Suprapubic skin (tissue), 4 donors: ENCODE measurements at regions not wholly inside any gene's neighbourhood (a gene's known extent, or its start where the extent isn't known, plus 50 kb on each side); places are given as distances from the start of the nearest gene placed in this dataset.

Experiments used
- DNase-seq, 2 donors: peaks; one replicate each; pipeline ENCODE4 v3.0.0-alpha.2; 2019; ENCODE audit warnings: low spot score in 2 of 2
- H3K27ac ChIP-seq: fragments of 200-600 bp; sonication (generic); one replicate; pipeline ENCODE4 v1.5.1; 2019
- H3K27me3 ChIP-seq: fragments of 200-600 bp; sonication (generic); one replicate; pipeline ENCODE4 v1.5.1; 2019
- H3K36me3 ChIP-seq: fragments of 200-600 bp; sonication (generic); one replicate; pipeline ENCODE4 v1.5.1; 2019
- H3K4me1 ChIP-seq: fragments of 200-600 bp; sonication (generic); one replicate; pipeline ENCODE4 v1.5.1; 2019
- H3K4me3 ChIP-seq: fragments of 200-600 bp; sonication (generic); one replicate; pipeline ENCODE4 v1.5.1; 2019; ENCODE audit warnings: mild to moderate bottlenecking
- H3K9me3 ChIP-seq: fragments of 200-600 bp; sonication (generic); one replicate; pipeline ENCODE4 v1.5.1; 2019
- CTCF ChIP-seq, 2 donors: fragments of 200-600 bp in 1 of 2; fragments of 450-650 bp in 1 of 2; sonication (generic) in 1 of 2; IDR thresholded peaks; one replicate each; pipeline ENCODE4 v1.5.1; 2016 to 2019; ENCODE audit warnings: antibody characterized with exemption in 2 of 2, mild to moderate bottlenecking in 1 of 2, moderate library complexity in 1 of 2
- EP300 ChIP-seq: sonication (generic); formaldehyde crosslinking; IDR thresholded peaks from one replicate; pipeline ENCODE4 v1.6.1; 2017; ENCODE audit warnings: antibody characterized with exemption
- POLR2A ChIP-seq, 2 donors: fragments of 450-650 bp; IDR thresholded peaks; one replicate each; pipeline ENCODE4 v1.6.1; 2017; ENCODE audit warnings: antibody characterized with exemption in 2 of 2, mild to moderate bottlenecking in 2 of 2, moderate library complexity in 2 of 2
- POLR2AphosphoS5 ChIP-seq, 3 donors: sonication (generic); formaldehyde crosslinking; IDR thresholded peaks; one replicate each; pipeline ENCODE4 v1.6.1; 2017; ENCODE audit warnings: antibody characterized with exemption in 3 of 3
- WGBS: methylation state at CpG from one replicate; pipeline ENCODE4 v1.1.5; 2018; 5-methylcytosine and 5-hydroxymethylcytosine counted together

- Histone ChIP-seq H3K27me3 (no peaks in the 10 kb centered on the region), H3K4me1 (peaks cover 5% of the 10 kb centered on the region), H3K27ac (no peak overlapping the region), H3K9me3 (no peaks in the 10 kb centered on the region), H3K4me3 (no peak overlapping the region), H3K36me3 (no peaks in the 10 kb centered on the region)
- WGBS: 90% methylated on average over 2 of the region's 7 CpGs
- TF ChIP-seq CTCF (IDR thresholded peaks at IDR 0.05): no peak
- no peak for TF ChIP-seq POLR2AphosphoS5 (IDR thresholded peaks at IDR 0.05)
- DNase-seq: peak in 1 of 2 donors; percentile 72
These were observed 117.4 kb upstream of the TLE3 start for GRCh38 chr15:70214941-70215635.

- Histone ChIP-seq H3K27me3 (no peaks in the 10 kb centered on the region), H3K4me1 (peaks cover 5% of the 10 kb centered on the region), H3K36me3 (no peaks in the 10 kb centered on the region), H3K9me3 (no peaks in the 10 kb centered on the region), H3K4me3 (no peak overlapping the region), H3K27ac (no peak overlapping the region)
- TF ChIP-seq EP300 (no peak), POLR2A (IDR thresholded peaks at IDR 0.05) (no peak), CTCF (IDR thresholded peaks at IDR 0.05) (no peak)
- WGBS: 86% methylated on average over 5 of the region's 5 CpGs
- no peak for DNase-seq
These were observed 116.6 kb upstream of the TLE3 start for GRCh38 chr15:70214276-70214675.

GRCh38 chr15:70213794-70214193 lies 116.1 kb upstream of the TLE3 start:
- Histone ChIP-seq H3K27ac (no peak overlapping the region), H3K4me3 (no peak overlapping the region), H3K36me3 (no peaks in the 10 kb centered on the region), H3K27me3 (no peaks in the 10 kb centered on the region), H3K9me3 (no peaks in the 10 kb centered on the region), H3K4me1 (peaks cover 5% of the 10 kb centered on the region)
- WGBS: 67% methylated on average over 5 of the region's 7 CpGs
- DNase-seq: peak in 1 of 2 donors; percentile 62
- TF ChIP-seq POLR2A (IDR thresholded peaks at IDR 0.05): no peak

GRCh38 chr15:70212963-70213315 lies 115.2 kb upstream of the TLE3 start:
- WGBS: 77% methylated on average over 10 of the region's 10 CpGs
- Histone ChIP-seq H3K27me3 (no peaks in the 10 kb centered on the region), H3K9me3 (no peaks in the 10 kb centered on the region), H3K4me3 (no peak overlapping the region), H3K36me3 (no peaks in the 10 kb centered on the region), H3K4me1 (peaks cover 5% of the 10 kb centered on the region), H3K27ac (no peak overlapping the region)
- peak in 1 of 2 donors; percentile 53 for DNase-seq
- TF ChIP-seq EP300: no peak
- TF ChIP-seq POLR2A (IDR thresholded peaks at IDR 0.05): no peak
- TF ChIP-seq CTCF (IDR thresholded peaks at IDR 0.05): no peak
- TF ChIP-seq POLR2AphosphoS5 (IDR thresholded peaks at IDR 0.05): no peak

GRCh38 chr15:70212286-70212962 lies 114.7 kb upstream of the TLE3 start:
- H3K9me3 ChIP-seq: no peaks in the 10 kb centered on the region
- no peak overlapping the region for H3K4me3 ChIP-seq
- TF ChIP-seq EP300 (no peak), POLR2A (IDR thresholded peaks at IDR 0.05) (no peak), POLR2AphosphoS5 (IDR thresholded peaks at IDR 0.05) (no peak), CTCF (IDR thresholded peaks at IDR 0.05) (no peak)
- DNase-seq: peak in 1 of 2 donors; percentile 60
- H3K27ac ChIP-seq: no peak overlapping the region
- H3K4me1 ChIP-seq: peaks cover 5% of the 10 kb centered on the region
- H3K36me3 ChIP-seq: no peaks in the 10 kb centered on the region
- no peaks in the 10 kb centered on the region for H3K27me3 ChIP-seq
- 84% methylated on average over 18 of the region's 18 CpGs for WGBS
